GM21737 (cell line): ENCODE measurements at regions not wholly inside any gene's neighbourhood (a gene's known extent, or its start where the extent isn't known, plus 50 kb on each side); places are given as distances from the start of the nearest gene placed in this dataset.
A peak's percentile ranks its signal among the peaks of the same experiment; 100 is the strongest.
"Not testable (repeated sequence)": the region's sequence is repeated elsewhere in the genome, so short reads cannot be mapped to it uniquely, and the experiment has no call there.

Experiments used
- ATAC-seq: cut with Tn5 transposase; IDR thresholded peaks from one replicate; pipeline ENCODE4 v1.9.1; 2021; ENCODE audit warnings: mild to moderate bottlenecking, moderate library complexity; ENCODE audit not compliant: unreplicated experiment

DNA sequence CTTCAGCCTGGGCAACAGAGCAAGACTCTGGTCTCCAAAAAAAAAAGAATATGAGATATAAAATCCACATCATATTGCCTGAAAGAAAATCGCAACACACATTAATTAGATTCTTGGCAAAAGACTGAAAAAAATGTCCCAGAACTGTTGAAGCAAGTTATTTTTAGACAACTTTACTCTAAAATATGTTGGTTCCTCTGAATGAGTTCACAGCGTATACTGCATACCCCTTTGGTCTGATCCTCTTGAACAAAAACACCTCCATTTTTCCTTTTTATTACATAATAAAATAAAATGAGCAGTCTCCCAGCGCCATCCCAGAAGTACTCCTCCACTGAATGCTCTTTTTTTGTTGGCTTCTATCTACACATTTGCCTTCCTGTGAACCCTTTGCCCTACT lies 126.0 kb upstream of the TMEM170B start:
- ATAC-seq, result no peak

DNA sequence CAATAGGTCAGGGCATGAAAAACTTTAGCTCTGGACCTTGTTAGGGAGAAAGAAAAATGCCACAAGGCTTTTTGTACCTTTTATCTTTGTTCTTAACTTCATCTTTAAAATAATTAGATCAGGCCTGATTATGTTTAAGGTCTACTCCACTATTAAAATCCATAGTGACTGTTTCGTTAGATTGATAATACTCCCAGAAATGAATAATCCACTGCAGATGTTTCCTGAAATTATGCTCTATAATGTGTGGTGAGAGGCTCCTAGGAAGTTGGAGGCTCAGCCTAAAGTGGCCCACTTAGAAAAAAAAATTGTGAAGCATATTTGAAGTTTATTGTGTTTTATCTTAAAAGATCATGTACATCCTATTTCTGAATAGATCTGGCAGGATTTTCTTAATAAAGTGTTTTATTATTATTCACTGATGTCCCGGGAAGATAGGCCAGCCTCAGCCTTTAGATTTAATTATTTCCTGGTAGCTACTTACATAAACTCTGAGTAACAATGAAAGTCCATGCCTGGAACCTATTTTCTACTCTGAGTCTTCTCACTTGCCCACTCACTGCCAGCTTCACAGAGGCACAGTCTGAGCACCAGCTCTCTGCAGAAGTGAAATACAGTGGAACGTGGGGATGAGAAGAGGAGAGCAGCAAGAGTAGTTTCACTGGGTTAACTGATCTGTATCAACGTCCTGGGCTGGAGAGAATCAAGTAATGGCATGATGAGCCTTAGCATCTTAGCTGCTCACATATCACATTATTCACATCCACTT lies 126.8 kb upstream of the TMEM170B start:
- peak; percentile 68 for ATAC-seq

DNA sequence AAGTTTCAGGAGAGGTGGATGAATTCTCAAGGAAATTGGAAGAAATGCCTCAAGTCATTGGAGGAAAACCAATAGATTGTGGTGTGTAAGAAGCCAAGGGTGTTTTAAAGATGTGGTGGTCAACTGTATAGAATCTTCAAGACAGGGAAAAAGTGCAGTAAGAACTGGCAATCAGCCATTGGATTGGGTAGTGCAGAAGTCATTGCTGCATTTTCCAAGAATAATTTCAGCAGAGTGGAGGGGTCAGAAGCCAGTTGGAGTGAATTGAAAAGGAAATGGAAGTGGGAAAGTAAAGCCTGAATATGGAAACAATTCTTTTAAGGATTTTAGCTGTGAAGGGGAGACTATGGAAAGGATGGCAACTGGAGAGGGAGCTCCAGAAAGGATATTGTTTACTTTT lies 128.2 kb upstream of the TMEM170B start:
- no peak for ATAC-seq

DNA sequence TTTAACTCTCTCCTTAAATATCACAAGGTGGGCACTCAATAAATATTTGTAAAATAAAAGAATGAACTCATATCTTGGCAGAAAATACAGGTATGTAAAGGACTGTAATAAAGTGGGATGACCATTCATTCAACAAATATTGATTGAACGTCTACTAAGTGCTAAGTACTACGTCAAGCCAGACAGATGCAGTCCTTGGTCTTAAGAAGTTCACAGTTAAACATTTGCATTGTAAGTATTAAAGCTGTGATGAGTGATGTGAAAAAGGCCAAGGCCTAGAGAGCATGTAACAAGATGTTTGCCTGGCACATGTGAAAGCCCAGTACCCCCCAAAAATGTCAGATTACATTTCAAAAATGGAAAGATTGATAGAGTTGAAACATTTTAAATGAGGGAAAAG lies 130.1 kb upstream of the TMEM170B start:
- ATAC-seq, result no peak

DNA sequence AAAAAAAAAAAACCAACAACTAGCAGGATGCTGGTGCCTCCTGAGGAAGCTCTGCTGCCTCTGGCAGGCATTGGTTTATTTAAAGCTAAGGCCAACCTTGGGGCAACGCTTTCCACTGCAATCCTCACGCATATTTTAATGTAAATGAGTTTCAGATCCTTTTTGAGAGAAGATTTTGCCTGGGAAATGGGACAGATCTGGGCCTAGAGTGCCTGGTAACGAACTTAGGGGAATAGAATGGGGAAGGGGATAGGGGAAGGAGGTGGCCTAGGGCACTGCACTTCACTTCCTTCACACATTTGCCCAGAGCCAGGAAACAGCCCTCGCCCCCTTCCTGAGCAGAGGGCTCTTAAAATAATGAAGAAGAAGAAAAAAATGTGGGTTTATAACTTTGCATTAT lies 132.7 kb upstream of the TMEM170B start:
- ATAC-seq, result no peak

DNA sequence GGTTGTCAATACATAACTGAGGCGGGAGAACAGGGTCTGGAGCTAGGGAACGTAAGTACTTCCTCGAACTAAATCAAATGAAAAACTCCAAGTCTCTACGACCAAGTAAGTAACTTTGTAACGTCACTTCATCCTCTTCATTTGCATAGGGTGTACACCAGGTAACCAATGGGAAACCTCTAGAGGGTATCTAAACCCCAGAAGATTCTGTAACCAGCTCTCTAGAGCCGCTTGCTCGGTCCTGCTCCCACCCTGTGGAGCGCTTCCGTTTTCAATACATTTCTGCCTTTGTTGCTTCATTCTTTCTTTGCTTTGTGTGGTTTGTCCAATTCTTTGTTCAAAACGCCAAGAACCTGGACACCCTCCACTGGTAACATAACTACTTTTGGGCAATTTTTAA lies 133.5 kb upstream of the TMEM170B start:
- no peak for ATAC-seq

DNA sequence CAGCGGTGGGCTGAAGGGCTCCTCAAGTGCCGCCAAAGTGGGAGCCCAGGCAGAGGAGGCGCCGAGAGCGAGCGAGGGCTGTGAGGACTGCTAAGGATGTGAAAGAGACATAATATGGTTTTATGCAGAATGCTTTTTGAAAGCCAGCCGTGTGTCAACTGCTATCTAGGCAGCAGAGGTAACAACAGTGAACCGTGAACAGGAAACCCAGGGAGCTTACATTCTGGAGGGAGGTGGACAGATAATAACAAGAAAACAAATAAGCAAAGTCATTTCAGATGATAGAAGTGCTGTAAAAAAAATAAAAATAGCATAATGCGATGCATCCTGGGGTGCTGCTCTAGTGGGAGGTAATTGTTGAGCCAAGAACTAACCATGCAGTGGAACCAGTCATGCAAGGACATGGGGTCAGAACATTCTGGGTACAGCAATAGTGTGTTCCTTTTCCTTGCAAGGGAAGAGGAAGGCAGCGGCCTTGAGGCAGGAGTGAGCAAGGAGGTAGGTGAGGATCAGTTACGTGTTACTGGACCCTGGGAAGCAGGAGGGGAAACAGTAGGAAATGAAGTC lies 134.4 kb upstream of the TMEM170B start:
- ATAC-seq, result no peak

DNA sequence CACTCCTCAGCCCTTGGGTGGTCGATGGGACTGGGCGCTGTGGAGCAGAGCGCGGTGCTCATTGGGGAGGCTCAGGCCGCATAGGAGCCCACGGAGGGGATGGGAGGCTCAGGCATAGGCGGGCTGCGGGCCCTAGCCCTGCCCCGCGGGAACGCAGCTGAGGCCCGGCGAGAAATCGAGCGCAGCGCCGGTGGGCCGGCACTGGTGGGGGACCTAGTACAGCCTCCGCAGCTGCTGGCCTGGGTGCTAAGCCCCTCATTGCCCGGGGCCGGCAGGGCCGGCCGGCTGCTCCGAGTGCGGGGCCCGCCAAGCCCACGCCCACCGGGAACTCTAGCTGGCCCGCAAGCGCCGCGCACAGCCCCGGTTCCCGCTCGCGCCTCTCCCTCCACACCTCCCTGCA lies 135.0 kb upstream of the TMEM170B start:
- ATAC-seq, result not testable (repeated sequence)

DNA sequence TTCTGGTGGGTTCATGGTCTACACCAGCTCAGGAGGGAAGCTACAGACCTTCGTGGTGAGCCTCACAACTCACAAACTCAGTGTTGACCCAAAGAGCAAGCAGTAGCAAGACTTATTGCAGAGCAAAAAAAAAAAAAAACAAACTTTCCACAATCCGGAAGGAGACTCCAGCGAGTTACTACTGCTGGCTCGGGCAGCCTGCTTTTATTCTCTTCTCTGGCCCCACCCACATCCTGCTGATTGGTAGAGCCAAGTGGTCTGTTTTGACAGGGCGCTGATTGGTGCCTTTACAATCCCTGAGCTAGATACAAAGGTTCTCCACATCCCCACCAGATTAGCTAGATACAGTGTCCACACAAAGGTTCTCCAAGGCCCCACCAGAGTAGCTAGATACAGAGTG lies 135.6 kb upstream of the TMEM170B start:
- not testable (repeated sequence) for ATAC-seq

DNA sequence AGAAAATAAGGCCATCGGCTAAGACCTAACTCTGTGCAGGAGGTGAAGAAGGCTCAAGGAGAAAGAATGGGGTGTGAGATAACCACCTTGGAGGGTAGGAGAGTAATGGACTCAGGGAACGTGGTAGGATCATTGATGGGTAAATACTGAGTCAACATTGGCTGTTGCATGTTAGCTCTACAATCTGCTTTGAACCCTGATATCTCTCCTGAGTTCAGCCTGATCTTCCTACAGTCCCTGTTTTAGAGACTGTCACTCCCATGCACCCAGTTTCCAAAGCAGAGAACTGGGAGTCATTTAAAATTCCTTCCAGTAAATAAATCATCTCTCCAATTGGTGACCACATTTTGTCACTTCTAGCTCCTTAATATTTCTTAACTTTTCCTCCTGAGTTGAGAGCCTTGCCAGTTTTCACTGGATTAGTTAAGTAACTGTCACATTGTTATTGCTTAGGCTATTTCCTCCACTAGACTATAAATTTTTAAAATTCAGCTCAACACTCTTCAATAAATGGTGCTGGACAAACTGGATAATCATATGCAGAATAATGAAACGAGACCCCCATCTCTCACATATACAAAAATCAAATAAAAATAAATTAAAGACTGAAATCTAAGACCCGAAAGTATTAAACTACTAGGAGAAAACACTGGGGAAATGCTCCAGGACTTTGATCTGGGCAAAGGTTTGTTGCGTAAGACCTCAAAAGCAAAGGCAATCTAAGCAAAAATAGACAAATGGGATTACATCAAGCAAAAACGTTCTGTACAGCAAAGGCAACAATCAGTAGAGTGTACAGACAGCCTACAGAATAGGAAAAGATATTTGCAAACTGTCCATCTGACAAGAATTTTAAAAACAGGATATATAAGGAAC lies 138.9 kb upstream of the TMEM170B start:
- ATAC-seq, result no peak

DNA sequence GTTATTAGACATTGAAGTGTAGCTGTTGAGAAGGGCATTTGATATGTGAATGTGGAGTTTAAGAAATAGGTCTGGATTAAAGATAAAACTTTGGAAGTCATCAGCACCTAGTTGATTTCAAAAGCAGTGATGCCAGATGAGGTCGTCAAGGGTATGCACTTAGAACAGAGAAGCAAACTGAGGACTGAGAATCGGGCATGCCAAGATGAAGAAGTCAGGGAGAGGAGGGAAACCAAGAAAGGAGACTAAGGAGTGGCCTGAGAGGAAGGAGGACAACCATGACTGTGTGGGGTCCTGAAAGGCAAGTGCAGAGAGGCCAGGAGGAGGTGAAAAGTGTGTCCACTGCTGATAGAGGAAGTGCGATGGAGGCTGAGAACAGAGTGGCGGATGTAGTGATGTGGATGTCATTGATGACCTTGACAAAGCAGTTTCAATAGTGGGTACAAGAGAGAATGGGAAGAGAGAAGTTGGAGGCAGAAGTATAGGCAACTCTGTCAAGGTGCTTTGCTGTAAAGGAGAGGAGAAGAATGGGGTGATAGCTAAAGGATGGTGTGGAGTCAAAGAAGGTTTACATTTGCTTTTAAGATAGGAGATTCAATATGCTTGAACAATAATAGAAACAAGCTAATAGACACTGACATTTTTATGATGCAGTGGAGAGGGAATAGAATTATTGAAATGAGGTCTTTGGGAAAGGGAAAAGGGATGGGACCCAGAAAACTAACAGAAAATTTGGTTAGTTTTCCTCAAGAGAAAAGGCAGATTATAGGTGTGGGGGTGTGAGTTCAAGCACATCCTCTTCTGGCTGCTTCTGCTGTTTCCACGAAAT lies 139.7 kb upstream of the TMEM170B start:
- ATAC-seq, result no peak

DNA sequence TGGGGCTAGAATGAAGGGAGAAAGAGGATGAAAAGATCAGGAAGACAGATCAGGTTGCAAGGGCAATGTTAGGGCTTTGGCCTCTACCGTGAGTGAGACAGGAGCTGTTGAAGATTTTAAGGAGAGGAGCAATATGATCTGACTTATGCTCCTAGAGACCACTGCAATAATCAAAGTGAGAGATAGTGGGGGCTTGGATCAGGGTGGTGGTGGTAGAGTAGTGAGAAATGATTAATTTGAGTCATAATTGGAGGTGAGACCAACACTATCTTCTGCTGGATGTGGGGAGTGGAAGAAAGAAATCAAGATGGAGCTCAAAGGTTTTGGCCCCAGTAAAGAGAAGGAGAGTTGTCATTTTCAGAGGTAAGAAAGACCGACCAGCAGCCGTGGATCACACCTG lies 140.7 kb upstream of the TMEM170B start:
- ATAC-seq, result no peak

DNA sequence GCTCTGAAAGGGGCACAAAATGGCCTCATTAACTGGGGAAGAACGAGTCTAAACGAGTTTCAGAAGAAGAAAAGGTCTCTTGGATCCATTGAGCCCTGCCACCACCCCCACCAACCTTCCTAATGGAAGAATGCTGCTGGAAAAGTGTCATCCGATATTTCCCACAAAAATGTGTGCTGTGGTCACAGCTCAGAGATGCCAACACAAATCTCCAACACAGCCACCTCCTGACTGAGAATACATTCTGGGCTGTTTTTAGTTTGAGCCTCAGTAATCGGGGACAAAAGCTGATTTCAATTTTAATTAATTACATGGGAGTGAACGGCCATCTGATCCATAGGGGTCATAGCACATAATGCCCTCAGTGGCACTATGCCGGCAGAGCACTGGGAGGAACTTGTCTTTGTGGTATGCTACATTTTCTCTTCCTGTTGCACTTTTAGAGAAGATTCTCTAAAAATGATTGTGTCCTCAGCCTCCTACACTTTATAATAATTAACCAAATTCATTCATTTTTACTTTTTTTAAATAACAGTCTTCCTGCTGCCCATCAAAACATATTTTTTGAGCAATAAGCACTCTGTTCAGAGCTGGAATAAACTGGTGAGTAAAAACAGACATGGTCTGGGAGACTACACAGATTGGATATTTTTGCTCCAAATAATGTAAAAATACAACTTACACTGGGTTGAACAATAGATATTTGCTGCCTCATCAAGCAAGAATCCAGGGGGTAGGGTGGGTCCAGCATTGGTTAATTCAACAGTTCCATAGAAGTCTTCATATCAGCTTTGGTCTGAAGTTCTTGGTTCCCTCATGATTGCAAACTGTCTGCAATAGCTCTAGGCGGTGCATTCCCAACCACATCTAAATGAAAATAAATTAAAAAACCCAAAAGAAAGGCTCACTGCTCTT lies 143.6 kb upstream of the TMEM170B start:
- ATAC-seq, result no peak

DNA sequence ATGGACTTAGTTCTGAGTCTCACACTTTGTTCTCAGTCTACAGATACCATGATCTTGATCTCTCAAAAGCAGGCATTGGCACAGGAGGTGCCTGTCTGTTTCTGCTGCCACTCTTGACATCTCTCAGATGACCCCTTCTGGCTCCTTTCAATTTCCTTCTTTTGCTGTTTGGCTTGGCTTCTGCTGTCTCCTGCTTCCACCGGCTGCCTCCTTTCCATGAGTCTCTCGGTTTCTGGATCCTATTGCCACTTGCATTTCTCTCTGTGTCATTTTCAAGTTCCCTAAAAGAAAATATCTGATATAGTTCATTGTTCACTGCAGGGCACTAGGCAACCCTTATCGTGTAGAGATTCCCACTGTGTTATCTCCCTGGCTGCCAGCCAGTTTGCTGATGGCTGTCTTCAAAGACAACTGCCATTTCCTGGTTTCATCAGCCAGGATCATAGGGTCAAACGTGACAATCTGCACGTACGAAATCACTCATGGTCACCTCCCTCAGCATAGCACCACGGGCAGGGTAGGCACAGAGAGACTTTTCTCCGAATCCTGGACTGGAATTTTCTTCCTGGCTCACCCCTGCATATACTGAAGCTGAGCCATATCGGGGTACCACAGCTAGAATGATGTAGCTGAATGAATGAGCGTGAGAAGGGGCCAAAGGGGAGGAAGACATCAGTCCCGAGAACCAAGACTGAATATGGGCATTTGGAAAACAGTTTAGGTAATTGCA lies 144.6 kb upstream of the TMEM170B start:
- no peak for ATAC-seq

DNA sequence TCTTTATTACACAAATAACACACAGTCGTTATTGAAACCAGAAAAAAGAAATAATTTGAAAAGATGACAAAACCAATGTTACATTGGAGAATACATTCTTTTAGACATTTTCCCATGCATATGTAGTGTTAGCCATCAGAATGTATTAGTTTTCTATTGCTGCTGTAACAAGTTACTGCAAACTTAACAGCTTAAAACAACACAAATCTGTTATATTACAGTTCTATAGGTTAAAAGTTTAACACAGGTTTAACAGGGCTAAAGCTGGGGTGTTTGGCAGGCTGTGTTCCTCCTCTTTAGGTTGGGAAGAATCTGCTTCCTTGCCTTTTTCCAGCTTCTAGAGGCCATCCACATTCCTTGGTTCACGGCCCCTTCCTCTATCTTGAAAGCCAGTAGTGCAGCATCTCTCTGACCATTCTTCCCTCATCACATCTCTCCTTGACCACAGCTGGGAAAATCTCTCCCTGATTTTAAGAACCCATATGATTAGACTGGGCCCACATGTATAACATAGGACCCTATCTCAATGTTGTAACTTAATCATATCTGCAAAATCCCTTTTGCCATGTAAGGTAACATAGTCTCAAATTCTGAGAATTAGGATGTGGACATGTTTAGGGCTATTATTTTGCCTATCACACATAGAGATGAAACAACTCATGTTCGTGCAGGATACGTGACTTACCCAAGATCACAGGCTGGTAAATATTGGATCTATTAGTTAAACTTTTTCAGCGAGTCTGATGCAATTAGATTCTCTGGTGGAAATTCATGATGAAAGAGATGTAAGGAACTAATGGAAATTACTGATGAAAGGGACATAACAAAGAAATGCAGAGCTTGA lies 145.4 kb upstream of the TMEM170B start:
- ATAC-seq, result no peak

DNA sequence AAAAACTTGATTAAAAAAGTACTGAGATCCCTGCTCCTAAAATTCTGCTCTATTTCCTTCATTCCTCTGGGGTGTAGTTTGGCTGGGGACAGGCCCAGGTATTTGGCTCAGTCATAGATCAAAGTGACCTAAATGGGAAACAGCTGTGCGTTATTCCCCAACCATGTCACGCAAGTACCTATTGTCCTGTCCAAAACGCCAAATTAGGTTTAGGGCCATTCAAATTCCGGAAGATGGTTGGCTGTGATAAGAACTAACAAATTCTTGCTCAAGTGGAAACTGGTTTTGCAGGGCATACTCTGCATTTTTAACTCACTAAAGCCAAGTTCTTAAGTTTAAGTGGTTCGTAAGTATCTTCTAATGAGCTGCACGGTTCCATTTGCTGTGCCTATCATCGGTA lies 147.6 kb upstream of the TMEM170B start:
- ATAC-seq, result no peak

DNA sequence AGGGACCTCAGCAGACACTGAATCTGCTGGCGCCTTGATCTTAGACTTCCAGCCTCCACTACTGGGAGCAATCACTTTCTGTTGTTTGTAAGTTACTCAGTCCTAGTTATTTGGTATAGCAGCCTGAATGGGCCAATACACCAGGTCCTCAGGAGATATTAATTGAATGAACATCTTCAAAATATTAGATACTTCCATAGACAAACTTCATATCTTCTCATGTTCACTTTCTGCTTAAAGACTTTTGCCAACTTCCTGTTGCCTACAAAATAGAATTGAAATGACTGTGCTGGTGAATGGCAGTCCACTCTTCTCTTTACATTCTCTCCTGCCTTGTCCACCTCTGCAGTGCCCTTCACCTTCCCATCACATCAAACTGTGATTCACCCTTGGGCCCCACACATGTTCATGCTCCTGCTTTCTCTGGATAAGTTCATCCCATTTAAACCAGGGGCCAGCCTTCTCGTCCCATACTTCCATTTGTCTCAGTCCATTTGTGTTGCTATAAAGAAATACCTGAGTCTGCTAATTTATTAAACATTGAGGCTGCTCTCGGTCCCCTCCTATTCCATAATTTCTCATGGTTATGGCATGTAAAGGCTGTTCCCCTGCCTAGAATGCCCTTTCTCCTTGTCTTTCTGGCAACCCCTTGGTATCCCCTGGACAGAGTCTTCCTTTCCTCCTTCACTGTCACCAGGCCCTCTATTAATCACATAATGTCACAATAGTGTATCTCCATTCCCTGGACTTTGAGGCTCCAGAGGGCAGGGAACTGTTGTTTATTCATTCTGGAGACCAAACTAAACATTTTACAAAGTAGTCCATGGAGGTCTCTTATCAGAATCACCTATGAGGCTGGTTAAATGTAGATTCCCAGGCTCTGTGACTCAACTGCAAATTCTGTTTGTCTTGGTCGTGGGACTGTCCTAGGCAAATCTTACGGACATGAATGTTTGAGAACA lies 148.3 kb upstream of the TMEM170B start:
- no peak for ATAC-seq
